GM12878 (cell line): ENCODE measurements at regions not wholly inside any gene's neighbourhood (a gene's known extent, or its start where the extent isn't known, plus 50 kb on each side); places are given as distances from the start of the nearest gene placed in this dataset.

ENCODE experiments used
- ATAC-seq: fragments of 200-7000 bp; cut with Tn5 transposase; 3 replicates; pipeline ENCODE4 v1.9.1; 2020; ENCODE audit warnings: mild to moderate bottlenecking, moderate library complexity
- BruUV-seq: library from RNA; stranded (reverse); fragments of 400-500 nt; replicated peaks from 2 replicates; lab custom pipeline; 2021; lab: Mats Ljungman, UMichigan
- CTCF ChIA-PET: fragments of 300-600 bp; sonication (Branson Sonifier 250); formaldehyde crosslinking; extraction: SDS; loops from one replicate; lab custom pipeline; 2021; ENCODE audit warnings: inconsistent platforms; lab: Yijun Ruan, JAX
- POLR2A ChIA-PET: fragments of 350-600 bp; formaldehyde crosslinking; extraction: SDS; loops from one replicate; lab custom pipeline; 2021; ENCODE audit warnings: inconsistent platforms; lab: Charles Lee
- RAD21 ChIA-PET: fragments of 300-600 bp; sonication (Branson Sonifier 250); formaldehyde crosslinking; loops from one replicate; lab custom pipeline; 2023; ENCODE audit warnings: antibody characterized with exemption; ENCODE audit not compliant: unreplicated experiment; lab: Charles Lee
- SMC1A ChIA-PET: fragments of 300-600 bp; sonication (Branson Sonifier 250); formaldehyde crosslinking; loops from one replicate; lab custom pipeline; 2023; ENCODE audit not compliant: unreplicated experiment, uncharacterized antibody; lab: Charles Lee
- DNase-seq: peaks from one replicate; pipeline ENCODE4 v3.0.0-alpha.2; 2011; ENCODE audit warnings: low read depth, low spot score
- FAIRE-seq: peaks from 3 replicates; lab custom pipeline; 2011; peaks lifted over from hg19 to GRCh38; lab: Jason Lieb, UNC
- H2AFZ ChIP-seq: 2 replicates; pipeline ENCODE4 v1.6.0; 2011; ENCODE audit warnings: low read depth, low read length, control low read depth; ENCODE audit not compliant: control insufficient read depth
- H3K27ac ChIP-seq: 2 replicates; pipeline ENCODE4 v1.5.1; 2011; ENCODE audit warnings: control low read depth; ENCODE audit not compliant: control insufficient read depth, insufficient read depth
- H3K27me3 ChIP-seq, 2 experiments: replicated peaks in 1 of 2; 2 replicates each; pipeline versions ENCODE4 v1.6.0 to v1.6.1; 2011; ENCODE audit warnings: low read length in 1 of 2; ENCODE audit not compliant: control insufficient read depth in 2 of 2, insufficient read depth in 2 of 2
- H3K36me3 ChIP-seq, 2 experiments: 2 replicates each; pipeline ENCODE4 v1.5.1; 2011; ENCODE audit warnings: low read length in 1 of 2; ENCODE audit not compliant: control insufficient read depth in 2 of 2, insufficient read depth in 2 of 2
- H3K4me1 ChIP-seq: 2 replicates; pipeline ENCODE4 v1.6.1; 2011; ENCODE audit warnings: mild to moderate bottlenecking, low read length, moderate library complexity, mixed read lengths; ENCODE audit not compliant: control insufficient read depth, insufficient read depth
- H3K4me2 ChIP-seq: 2 replicates; pipeline ENCODE4 v1.6.0; 2011; ENCODE audit warnings: control low read depth; ENCODE audit not compliant: control insufficient read depth, insufficient read depth
- H3K4me3 ChIP-seq: fragments of 200-600 bp; sonication (generic); 2 replicates; pipeline ENCODE4 v1.5.1; 2016
- H3K79me2 ChIP-seq: 2 replicates; pipeline ENCODE4 v1.6.0; 2011; ENCODE audit warnings: low read length; ENCODE audit not compliant: control insufficient read depth, insufficient read depth
- H3K9ac ChIP-seq: 2 replicates; pipeline ENCODE4 v1.8.0; 2011; ENCODE audit warnings: low read length, control low read depth, mixed read lengths; ENCODE audit not compliant: control insufficient read depth, insufficient read depth
- H3K9me3 ChIP-seq: replicated peaks from 3 replicates; pipeline ENCODE4 v1.5.1; 2011; ENCODE audit warnings: mild to moderate bottlenecking, low read length; ENCODE audit not compliant: control insufficient read depth, insufficient read depth
- H4K20me1 ChIP-seq: 2 replicates; pipeline ENCODE4 v1.6.0; 2011; ENCODE audit not compliant: control insufficient read depth, insufficient read depth
- BACH1 ChIP-seq: fragments of 450-650 bp; IDR thresholded peaks from 2 replicates; pipeline ENCODE4 v1.6.1; 2017; ENCODE audit warnings: mild to moderate bottlenecking, borderline replicate concordance
- CEBPZ ChIP-seq: fragments of 150-350 bp; IDR thresholded peaks from 2 replicates; pipeline ENCODE4 v1.6.1; 2016; ENCODE audit warnings: low read depth, low read length
- CHD1 ChIP-seq: IDR thresholded peaks from 2 replicates; pipeline ENCODE4 v1.6.1; 2012; ENCODE audit warnings: low read depth, low read length, improper control_type of control experiment
- KLF5 ChIP-seq: fragments of 450-650 bp; IDR thresholded peaks from 2 replicates; pipeline ENCODE4 v1.6.1; 2014; ENCODE audit warnings: mild to moderate bottlenecking; ENCODE audit not compliant: partially characterized antibody
- MTA3 ChIP-seq: IDR thresholded peaks from 2 replicates; pipeline ENCODE4 v1.6.1; 2012; ENCODE audit warnings: low read length, inconsistent platforms, borderline replicate concordance
- PAX8 ChIP-seq: fragments of 450-650 bp; IDR thresholded peaks from 2 replicates; pipeline ENCODE4 v1.6.1; 2017; ENCODE audit warnings: mild to moderate bottlenecking, moderate library complexity
- REST ChIP-seq: IDR thresholded peaks from 2 replicates; pipeline ENCODE4 v1.6.1; 2012; ENCODE audit warnings: mild to moderate bottlenecking, low read depth, low read length
- SREBF2 ChIP-seq: IDR thresholded peaks from 2 replicates; pipeline ENCODE4 v1.6.1; 2012; ENCODE audit warnings: mild to moderate bottlenecking, low read length
- ZBTB11 ChIP-seq: fragments of 450-650 bp; formaldehyde crosslinking; IDR thresholded peaks from 2 replicates; pipeline ENCODE4 v1.5.0; 2022; ENCODE audit warnings: mild to moderate bottlenecking, missing genetic modification characterization
- ZBTB4 ChIP-seq: fragments of 450-650 bp; formaldehyde crosslinking; IDR thresholded peaks from 2 replicates; pipeline ENCODE4 v1.4.0; 2022; ENCODE audit warnings: mild to moderate bottlenecking, moderate library complexity
- WGBS: methylation state at CpG from one replicate; pipeline ENCODE4 v1.1.6; 2016; ENCODE audit warnings: low lambda C conversion rate; ENCODE audit not compliant: insufficient replicate concordance, insufficient coverage; ENCODE audit errors: missing lambda C conversion rate; 5-methylcytosine and 5-hydroxymethylcytosine counted together
- in situ Hi-C: fragments of 300-500 bp; cut with MboI; formaldehyde crosslinking; loops from 9 replicates; pipeline ENCODE4 v1.14.3; 2018; ENCODE audit warnings: mixed read lengths
- intact Hi-C: fragments of 100-400 bp; cut with micrococcal nuclease; formaldehyde crosslinking; loops from one replicate; pipeline ENCODE4 v1.14.2; 2022; ENCODE audit not compliant: unreplicated experiment

- in situ Hi-C loops, result no loop called here
- FAIRE-seq, result no peak
- POLR2A ChIA-PET, result no interaction called here
- TF ChIP-seq CHD1 (no peak), ZBTB4 (CRISPR knock-in tag) (no peak), PAX8 (no peak), KLF5 (no peak), BACH1 (no peak), MTA3 (no peak), SREBF2 (no peak), REST (no peak), CEBPZ (no peak), ZBTB11 (CRISPR knock-in tag) (no peak)
Measured at GRCh38 chr4:183841001-183841400, 64.1 kb upstream of the STOX2 start.

More at GRCh38 chr4:183841001-183841400, 64.1 kb upstream of the STOX2 start:
- BruUV-seq, result no TSS peak
- intact Hi-C loops, result loop anchor here (5.0 kb wide), 1 partner anchor 369 kb away; no protein-coding TSS in a partner anchor
- H3K36me3 ChIP-seq, result no peaks in the 10 kb centered on the region
- CTCF ChIA-PET, result interaction anchor here (0.5 to 3.1 kb wide), 8 partner anchors 10 to 1293 kb away, joined by 3 to 18 read pairs (median 4); no protein-coding TSS in a partner anchor
- DNase-seq (no peak), ATAC-seq (no peak)
- no peaks in the 10 kb centered on the region for H4K20me1 ChIP-seq
- SMC1A ChIA-PET, result interaction anchor here (1.1 to 2.3 kb wide), 2 partner anchors 27 to 258 kb away, joined by 3 to 7 read pairs; no protein-coding TSS in a partner anchor
- no peaks in the 10 kb centered on the region for H3K4me1 ChIP-seq
- H3K79me2 ChIP-seq, result no peaks in the 10 kb centered on the region
- H3K9me3 ChIP-seq, result no peaks in the 10 kb centered on the region
- 56% methylated on average over 8 of the region's 8 CpGs for WGBS
- H3K27ac ChIP-seq, result no peak overlapping the region
- no peaks in the 10 kb centered on the region for H3K27me3 ChIP-seq
- H2AFZ ChIP-seq, result no peak overlapping the region
- H3K9ac ChIP-seq, result no peak overlapping the region
- H3K4me2 ChIP-seq, result no peak overlapping the region
- RAD21 ChIA-PET, result interaction anchor here (0.7 to 1.8 kb wide), 4 partner anchors 258 to 1293 kb away, joined by 3 to 5 read pairs (median 4); no protein-coding TSS in a partner anchor
- H3K4me3 ChIP-seq, result no peak overlapping the region
